ENCODE measurements at regions not wholly inside any gene's neighbourhood (a gene's known extent, or its start where the extent isn't known, plus 50 kb on each side); places are given as distances from the start of the nearest gene placed in this dataset.

DNA sequence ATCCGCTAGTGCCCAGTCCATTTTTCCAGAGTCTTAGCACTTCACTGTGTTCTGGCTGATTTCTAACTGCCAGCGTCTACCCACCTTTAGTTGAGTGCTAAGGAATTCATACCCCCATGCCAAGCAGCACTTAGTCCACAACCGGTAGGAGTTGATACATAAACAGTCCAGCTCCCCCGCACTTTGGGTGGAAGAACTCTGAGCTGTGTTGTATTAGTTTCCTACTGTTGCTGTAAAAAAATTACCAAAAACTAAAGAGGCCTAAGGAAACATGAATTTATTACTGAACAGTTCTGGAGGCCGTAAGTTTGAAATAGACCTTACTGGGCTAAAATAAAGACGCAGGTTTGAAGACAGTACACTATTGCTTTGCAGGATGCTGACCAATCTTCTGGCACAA lies 87.6 kb downstream of the SLC24A2 start:
- TF ChIP-seq EZH2 (IDR thresholded peaks at IDR 0.05; ENCODE audit: borderline replicate concordance, low read length) = no peak
- TF ChIP-seq, protein P1, sequence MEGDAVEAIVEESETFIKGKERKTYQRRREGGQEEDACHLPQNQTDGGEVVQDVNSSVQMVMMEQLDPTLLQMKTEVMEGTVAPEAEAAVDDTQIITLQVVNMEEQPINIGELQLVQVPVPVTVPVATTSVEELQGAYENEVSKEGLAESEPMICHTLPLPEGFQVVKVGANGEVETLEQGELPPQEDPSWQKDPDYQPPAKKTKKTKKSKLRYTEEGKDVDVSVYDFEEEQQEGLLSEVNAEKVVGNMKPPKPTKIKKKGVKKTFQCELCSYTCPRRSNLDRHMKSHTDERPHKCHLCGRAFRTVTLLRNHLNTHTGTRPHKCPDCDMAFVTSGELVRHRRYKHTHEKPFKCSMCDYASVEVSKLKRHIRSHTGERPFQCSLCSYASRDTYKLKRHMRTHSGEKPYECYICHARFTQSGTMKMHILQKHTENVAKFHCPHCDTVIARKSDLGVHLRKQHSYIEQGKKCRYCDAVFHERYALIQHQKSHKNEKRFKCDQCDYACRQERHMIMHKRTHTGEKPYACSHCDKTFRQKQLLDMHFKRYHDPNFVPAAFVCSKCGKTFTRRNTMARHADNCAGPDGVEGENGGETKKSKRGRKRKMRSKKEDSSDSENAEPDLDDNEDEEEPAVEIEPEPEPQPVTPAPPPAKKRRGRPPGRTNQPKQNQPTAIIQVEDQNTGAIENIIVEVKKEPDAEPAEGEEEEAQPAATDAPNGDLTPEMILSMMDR (IDR thresholded peaks at IDR 0.05; ENCODE audit: low read length) = no peak
- H3K27me3 ChIP-seq (ENCODE audit: insufficient read depth, low read length) = no peaks in the 10 kb centered on the region
- H3K4me3 ChIP-seq (ENCODE audit: low read depth, low read length, poor library complexity, severe bottlenecking) = no peak overlapping the region
- no peaks in the 10 kb centered on the region for H3K4me1 ChIP-seq (ENCODE audit: insufficient read depth, low read length, severe bottlenecking)
- H3K4me2 ChIP-seq (ENCODE audit: low read length) = no peak overlapping the region
- H3K27ac ChIP-seq (ENCODE audit: low read depth, low read length, poor library complexity, severe bottlenecking) = no peak overlapping the region
- no peaks in the 10 kb centered on the region for H3K36me3 ChIP-seq (ENCODE audit: insufficient read depth, low read length)
- no peaks in the 10 kb centered on the region for H3K9me2 ChIP-seq (ENCODE audit: low read depth, low read length)
- H2AFZ ChIP-seq (ENCODE audit: low read length) = no peak overlapping the region
- no peak overlapping the region for H3K9ac ChIP-seq (ENCODE audit: low read length)
- no peaks in the 10 kb centered on the region for H3K79me2 ChIP-seq (ENCODE audit: insufficient read depth, low read length)
- no peaks in the 10 kb centered on the region for H3K9me3 ChIP-seq (ENCODE audit: low read length)
- no peaks in the 10 kb centered on the region for H3F3A ChIP-seq (ENCODE audit: insufficient read depth, low read length)
- H4K20me1 ChIP-seq (ENCODE audit: insufficient read depth, low read length) = no peaks in the 10 kb centered on the region

DNA sequence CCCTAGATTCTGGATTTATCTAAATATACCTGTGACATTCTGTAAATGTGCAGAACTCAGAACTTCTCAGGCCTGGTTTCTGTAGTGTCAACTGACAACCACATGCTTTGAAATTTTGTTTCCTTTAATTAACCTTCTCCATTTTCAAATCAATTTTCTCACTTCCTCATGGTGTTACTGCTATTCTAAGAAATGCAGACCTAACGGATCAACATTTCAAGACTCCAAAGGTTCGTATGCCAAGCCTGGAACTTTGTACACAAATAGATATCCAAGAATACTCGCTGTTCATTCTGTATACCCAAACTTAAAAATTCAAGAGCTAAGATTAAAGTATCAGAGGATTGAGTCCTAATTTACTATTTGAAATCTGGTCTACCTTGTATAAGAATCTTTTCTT lies 88.1 kb downstream of the SLC24A2 start:
- H3K9ac ChIP-seq (ENCODE audit: low read length) = no peak overlapping the region
- H3K4me2 ChIP-seq (ENCODE audit: low read length) = no peak overlapping the region
- H3K79me2 ChIP-seq (ENCODE audit: insufficient read depth, low read length) = no peaks in the 10 kb centered on the region
- H3K4me1 ChIP-seq (ENCODE audit: insufficient read depth, low read length, severe bottlenecking) = no peaks in the 10 kb centered on the region
- H3K36me3 ChIP-seq (ENCODE audit: insufficient read depth, low read length) = no peaks in the 10 kb centered on the region
- no peaks in the 10 kb centered on the region for H3K27me3 ChIP-seq (ENCODE audit: insufficient read depth, low read length)
- H3K9me3 ChIP-seq (ENCODE audit: low read length) = no peaks in the 10 kb centered on the region
- H4K20me1 ChIP-seq (ENCODE audit: insufficient read depth, low read length) = no peaks in the 10 kb centered on the region
- no peaks in the 10 kb centered on the region for H3F3A ChIP-seq (ENCODE audit: insufficient read depth, low read length)
- TF ChIP-seq EZH2 (IDR thresholded peaks at IDR 0.05; ENCODE audit: borderline replicate concordance, low read length) = no peak
- TF ChIP-seq, protein P1 (IDR thresholded peaks at IDR 0.05; ENCODE audit: low read length) = no peak
- no peak overlapping the region for H2AFZ ChIP-seq (ENCODE audit: low read length)
- H3K9me2 ChIP-seq (ENCODE audit: low read depth, low read length) = no peaks in the 10 kb centered on the region
- H3K27ac ChIP-seq (ENCODE audit: low read depth, low read length, poor library complexity, severe bottlenecking) = no peak overlapping the region
- H3K4me3 ChIP-seq (ENCODE audit: low read depth, low read length, poor library complexity, severe bottlenecking) = no peak overlapping the region

DNA sequence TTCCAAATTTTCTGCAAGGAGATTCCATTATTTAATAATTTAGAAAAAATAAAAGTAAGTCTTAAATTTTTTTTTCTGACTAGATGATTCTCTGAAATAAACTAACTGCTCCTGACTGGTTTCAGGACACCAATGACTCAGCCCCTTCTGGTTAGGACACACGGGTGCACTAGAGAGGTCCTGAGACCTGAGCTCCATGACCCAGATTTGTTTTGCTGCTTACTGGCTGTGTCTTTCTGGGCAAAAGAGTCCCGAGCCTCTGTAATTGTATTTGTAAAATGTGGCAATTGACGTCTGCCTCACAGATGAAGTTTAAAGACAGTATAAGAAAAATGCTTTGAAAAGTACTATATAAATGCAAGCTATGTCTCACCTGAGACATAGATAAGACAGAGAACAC lies 89.1 kb downstream of the SLC24A2 start:
- Histone ChIP-seq H3F3A (ENCODE audit: insufficient read depth, low read length) (no peaks in the 10 kb centered on the region), H3K27me3 (ENCODE audit: insufficient read depth, low read length) (no peaks in the 10 kb centered on the region), H3K9me3 (ENCODE audit: low read length) (no peaks in the 10 kb centered on the region), H3K79me2 (ENCODE audit: insufficient read depth, low read length) (no peaks in the 10 kb centered on the region), H3K4me1 (ENCODE audit: insufficient read depth, low read length, severe bottlenecking) (no peaks in the 10 kb centered on the region), H3K27ac (ENCODE audit: low read depth, low read length, poor library complexity, severe bottlenecking) (no peak overlapping the region), H3K4me2 (ENCODE audit: low read length) (no peak overlapping the region), H3K9me2 (ENCODE audit: low read depth, low read length) (no peaks in the 10 kb centered on the region), H3K9ac (ENCODE audit: low read length) (no peak overlapping the region), H3K4me3 (ENCODE audit: low read depth, low read length, poor library complexity, severe bottlenecking) (no peak overlapping the region), H4K20me1 (ENCODE audit: insufficient read depth, low read length) (no peaks in the 10 kb centered on the region), H3K36me3 (ENCODE audit: insufficient read depth, low read length) (no peaks in the 10 kb centered on the region), H2AFZ (ENCODE audit: low read length) (no peak overlapping the region)
- no peak for TF ChIP-seq EZH2 (IDR thresholded peaks at IDR 0.05; ENCODE audit: borderline replicate concordance, low read length)
- TF ChIP-seq, protein P1 (IDR thresholded peaks at IDR 0.05; ENCODE audit: low read length) = no peak
